GM10266 (cell line): ENCODE measurements at regions not wholly inside any gene's neighbourhood (a gene's known extent, or its start where the extent isn't known, plus 50 kb on each side); places are given as distances from the start of the nearest gene placed in this dataset.

ENCODE experiments used
- DNase-seq: peaks from one replicate; pipeline ENCODE4 v3.0.0; 2012; ENCODE audit errors: extremely low spot score
- TF ChIP-seq, protein P1 (sequence below): IDR thresholded peaks from 2 replicates; pipeline ENCODE4 v1.5.1; 2012; ENCODE audit warnings: mild to moderate bottlenecking, low read depth; ENCODE audit not compliant: control insufficient read depth, insufficient read depth; ENCODE audit errors: missing control alignments

DNA sequence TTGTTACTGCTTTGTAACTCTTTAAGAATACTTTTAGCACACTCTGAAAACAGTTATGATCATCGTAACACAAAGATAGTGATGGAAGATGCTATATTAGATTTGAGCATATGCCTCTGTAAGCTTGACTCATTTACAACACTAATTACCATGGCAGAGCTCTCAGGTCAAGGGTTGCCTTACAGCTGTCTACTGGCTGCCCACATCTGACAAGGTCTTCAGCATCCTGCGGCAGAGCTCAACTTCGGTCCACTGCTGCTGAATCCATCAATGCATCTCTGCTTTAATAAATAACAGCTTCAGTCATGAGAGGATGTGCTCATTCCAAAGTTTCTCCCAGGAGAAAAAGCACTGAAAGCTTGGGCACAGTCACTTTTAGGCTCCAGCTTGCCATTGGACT is 449.4 kb downstream of the RASEF start:
- DNase-seq = no peak
- TF ChIP-seq, protein P1, sequence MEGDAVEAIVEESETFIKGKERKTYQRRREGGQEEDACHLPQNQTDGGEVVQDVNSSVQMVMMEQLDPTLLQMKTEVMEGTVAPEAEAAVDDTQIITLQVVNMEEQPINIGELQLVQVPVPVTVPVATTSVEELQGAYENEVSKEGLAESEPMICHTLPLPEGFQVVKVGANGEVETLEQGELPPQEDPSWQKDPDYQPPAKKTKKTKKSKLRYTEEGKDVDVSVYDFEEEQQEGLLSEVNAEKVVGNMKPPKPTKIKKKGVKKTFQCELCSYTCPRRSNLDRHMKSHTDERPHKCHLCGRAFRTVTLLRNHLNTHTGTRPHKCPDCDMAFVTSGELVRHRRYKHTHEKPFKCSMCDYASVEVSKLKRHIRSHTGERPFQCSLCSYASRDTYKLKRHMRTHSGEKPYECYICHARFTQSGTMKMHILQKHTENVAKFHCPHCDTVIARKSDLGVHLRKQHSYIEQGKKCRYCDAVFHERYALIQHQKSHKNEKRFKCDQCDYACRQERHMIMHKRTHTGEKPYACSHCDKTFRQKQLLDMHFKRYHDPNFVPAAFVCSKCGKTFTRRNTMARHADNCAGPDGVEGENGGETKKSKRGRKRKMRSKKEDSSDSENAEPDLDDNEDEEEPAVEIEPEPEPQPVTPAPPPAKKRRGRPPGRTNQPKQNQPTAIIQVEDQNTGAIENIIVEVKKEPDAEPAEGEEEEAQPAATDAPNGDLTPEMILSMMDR = no peak

DNA sequence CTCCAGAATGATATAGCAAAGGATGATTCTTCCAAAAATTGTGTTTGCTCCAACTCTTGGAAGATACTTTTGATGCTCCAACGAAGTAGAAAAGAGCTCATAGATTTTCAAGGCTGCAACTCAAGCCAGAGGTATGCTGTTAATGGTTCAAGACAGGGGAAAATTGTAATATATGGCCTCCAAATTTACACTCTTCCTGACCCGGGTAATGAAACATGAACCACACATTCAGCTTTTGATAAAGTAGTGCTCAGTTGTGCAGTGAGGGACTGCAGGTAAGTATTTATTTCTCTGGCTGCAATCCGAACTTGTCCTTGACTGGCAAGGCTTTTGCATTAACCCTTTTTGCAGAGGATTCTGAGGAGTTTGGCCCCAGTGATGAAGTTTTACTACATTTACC is 446.4 kb downstream of the RASEF start:
- DNase-seq = no peak
- TF ChIP-seq, protein P1 = no peak

- DNase-seq = no peak
- TF ChIP-seq, protein P1 = no peak
Measured at GRCh38 chr9:82621447-82621846, 441.5 kb downstream of the RASEF start.

GRCh38 chr9:82637368-82637767 is 425.6 kb downstream of the RASEF start:
- TF ChIP-seq, protein P1 = no peak
- no peak for DNase-seq

- TF ChIP-seq, protein P1 = no peak
- no peak for DNase-seq
Measured at GRCh38 chr9:82645600-82645999, 417.3 kb downstream of the RASEF start.

GRCh38 chr9:82650368-82650767 is 412.6 kb downstream of the RASEF start:
- no peak for DNase-seq
- TF ChIP-seq, protein P1 = no peak

GRCh38 chr9:82651474-82651873 is 411.5 kb downstream of the RASEF start:
- DNase-seq = no peak
- TF ChIP-seq, protein P1 = no peak
